ENCODE measurements at regions not wholly inside any gene's neighbourhood (a gene's known extent, or its start where the extent isn't known, plus 50 kb on each side); places are given as distances from the start of the nearest gene placed in this dataset.
"Not testable (repeated sequence)": the region's sequence is repeated elsewhere in the genome, so short reads cannot be mapped to it uniquely, and the experiment has no call there.

DNA sequence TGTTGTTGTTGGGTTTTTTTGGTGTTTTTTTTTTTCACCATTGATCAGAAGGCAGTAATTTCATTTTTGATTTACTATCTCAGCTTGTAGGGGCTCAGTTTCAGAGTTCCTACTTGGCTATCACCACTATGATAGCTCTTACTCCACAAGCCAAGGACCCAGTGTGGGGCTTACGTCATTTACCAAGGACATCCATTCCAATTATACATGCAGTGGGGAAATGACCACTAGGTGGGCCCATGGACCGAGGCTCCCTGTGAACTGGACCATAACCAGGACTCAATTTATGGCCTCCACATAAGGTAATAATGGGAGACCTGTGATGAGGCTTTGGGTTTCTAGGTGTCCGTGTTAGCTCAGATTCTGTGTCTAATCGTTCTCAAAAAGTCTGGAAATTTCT, 67.5 kb upstream of the CACNA1D start:
- Histone ChIP-seq H3K27me3 (ENCODE audit: insufficient read depth, low read length) (no peaks in the 10 kb centered on the region), H3K27ac (ENCODE audit: low read depth, low read length) (no peak overlapping the region), H3K4me3 (ENCODE audit: insufficient read depth, low read length) (no peak overlapping the region), H3K4me2 (ENCODE audit: insufficient read depth, low read length) (no peak overlapping the region), H3K79me2 (ENCODE audit: insufficient read depth, low read length) (no peaks in the 10 kb centered on the region), H4K20me1 (ENCODE audit: insufficient read depth, low read length) (no peaks in the 10 kb centered on the region), H3K4me1 (ENCODE audit: insufficient read depth, low read length) (no peaks in the 10 kb centered on the region), H3K36me3 (ENCODE audit: insufficient read depth, low read length) (no peaks in the 10 kb centered on the region), H3K9me3 (ENCODE audit: low read depth, low read length) (no peaks in the 10 kb centered on the region), H2AFZ (ENCODE audit: low read length) (no peak overlapping the region)
- TF ChIP-seq, protein P1, sequence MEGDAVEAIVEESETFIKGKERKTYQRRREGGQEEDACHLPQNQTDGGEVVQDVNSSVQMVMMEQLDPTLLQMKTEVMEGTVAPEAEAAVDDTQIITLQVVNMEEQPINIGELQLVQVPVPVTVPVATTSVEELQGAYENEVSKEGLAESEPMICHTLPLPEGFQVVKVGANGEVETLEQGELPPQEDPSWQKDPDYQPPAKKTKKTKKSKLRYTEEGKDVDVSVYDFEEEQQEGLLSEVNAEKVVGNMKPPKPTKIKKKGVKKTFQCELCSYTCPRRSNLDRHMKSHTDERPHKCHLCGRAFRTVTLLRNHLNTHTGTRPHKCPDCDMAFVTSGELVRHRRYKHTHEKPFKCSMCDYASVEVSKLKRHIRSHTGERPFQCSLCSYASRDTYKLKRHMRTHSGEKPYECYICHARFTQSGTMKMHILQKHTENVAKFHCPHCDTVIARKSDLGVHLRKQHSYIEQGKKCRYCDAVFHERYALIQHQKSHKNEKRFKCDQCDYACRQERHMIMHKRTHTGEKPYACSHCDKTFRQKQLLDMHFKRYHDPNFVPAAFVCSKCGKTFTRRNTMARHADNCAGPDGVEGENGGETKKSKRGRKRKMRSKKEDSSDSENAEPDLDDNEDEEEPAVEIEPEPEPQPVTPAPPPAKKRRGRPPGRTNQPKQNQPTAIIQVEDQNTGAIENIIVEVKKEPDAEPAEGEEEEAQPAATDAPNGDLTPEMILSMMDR (IDR thresholded peaks at IDR 0.05; ENCODE audit: extremely low read depth, low read depth, low read length): no peak
- DNase-seq (ENCODE audit: insufficient read length, low spot score, missing footprints): no peak

DNA sequence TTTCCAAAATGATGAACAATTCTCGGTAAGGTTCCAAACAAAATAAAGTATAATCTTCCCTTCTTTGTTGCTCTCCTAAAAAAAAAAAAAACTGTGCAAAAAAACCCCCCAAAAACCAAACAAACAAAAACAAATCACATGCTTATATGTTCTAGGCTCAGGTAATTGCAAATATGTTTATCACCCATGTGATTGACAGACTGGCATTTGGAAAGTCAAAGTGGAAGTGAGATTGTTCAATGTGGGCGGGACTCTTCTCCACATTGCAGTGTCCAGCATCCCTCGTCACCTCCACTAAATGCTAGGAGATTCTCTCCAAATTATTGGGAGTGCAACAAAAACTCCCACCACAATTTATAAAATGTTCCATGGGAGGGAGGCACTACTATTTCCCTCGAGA, 57.6 kb upstream of the CACNA1D start:
- Histone ChIP-seq H3K4me2 (ENCODE audit: insufficient read depth, low read length) (no peak overlapping the region), H3K4me1 (ENCODE audit: insufficient read depth, low read length) (no peaks in the 10 kb centered on the region), H3K79me2 (ENCODE audit: insufficient read depth, low read length) (no peaks in the 10 kb centered on the region), H2AFZ (ENCODE audit: low read length) (no peak overlapping the region), H4K20me1 (ENCODE audit: insufficient read depth, low read length) (no peaks in the 10 kb centered on the region), H3K4me3 (ENCODE audit: insufficient read depth, low read length) (no peak overlapping the region), H3K27me3 (ENCODE audit: insufficient read depth, low read length) (no peaks in the 10 kb centered on the region), H3K9me3 (ENCODE audit: low read depth, low read length) (no peaks in the 10 kb centered on the region), H3K27ac (ENCODE audit: low read depth, low read length) (no peak overlapping the region), H3K36me3 (ENCODE audit: insufficient read depth, low read length) (no peaks in the 10 kb centered on the region)
- DNase-seq (ENCODE audit: insufficient read length, low spot score, missing footprints): no peak
- TF ChIP-seq, protein P1 (IDR thresholded peaks at IDR 0.05; ENCODE audit: extremely low read depth, low read depth, low read length): no peak

DNA sequence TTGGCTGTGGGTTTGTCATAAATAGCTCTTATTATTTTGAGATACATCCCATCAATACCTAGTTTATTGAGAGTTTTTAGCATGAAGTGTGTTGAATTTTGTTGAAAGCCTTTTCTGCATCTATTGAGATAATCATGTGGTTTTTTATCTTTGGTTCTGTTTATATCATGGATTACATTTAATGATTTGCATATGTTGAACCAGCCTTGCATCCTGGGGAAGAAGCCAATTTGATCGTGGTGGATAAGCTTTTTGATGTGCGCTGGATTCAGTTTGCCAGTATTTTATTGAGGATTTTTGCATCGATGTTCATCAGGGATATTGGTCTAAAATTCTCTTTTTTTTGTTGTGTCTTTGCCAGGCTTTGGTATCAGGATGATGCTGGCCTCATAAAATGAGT, 51.5 kb upstream of the CACNA1D start:
- H2AFZ ChIP-seq (ENCODE audit: low read length); H3K4me2 ChIP-seq (ENCODE audit: insufficient read depth, low read length); H3K27ac ChIP-seq (ENCODE audit: low read depth, low read length); H3K36me3 ChIP-seq (ENCODE audit: insufficient read depth, low read length); H3K4me1 ChIP-seq (ENCODE audit: insufficient read depth, low read length); H4K20me1 ChIP-seq (ENCODE audit: insufficient read depth, low read length); H3K4me3 ChIP-seq (ENCODE audit: insufficient read depth, low read length); DNase-seq (ENCODE audit: insufficient read length, low spot score, missing footprints); H3K9me3 ChIP-seq (ENCODE audit: low read depth, low read length); H3K27me3 ChIP-seq (ENCODE audit: insufficient read depth, low read length); H3K79me2 ChIP-seq (ENCODE audit: insufficient read depth, low read length): not testable (repeated sequence)

Data from osteoblast (primary cell).